GM18511 (cell line): ENCODE measurements at regions not wholly inside any gene's neighbourhood (a gene's known extent, or its start where the extent isn't known, plus 50 kb on each side); places are given as distances from the start of the nearest gene placed in this dataset.

Experiments
- ATAC-seq: cut with Tn5 transposase; IDR thresholded peaks from one replicate; pipeline ENCODE4 v1.9.1; 2021; ENCODE audit warnings: mild to moderate bottlenecking, moderate library complexity; ENCODE audit not compliant: unreplicated experiment

DNA sequence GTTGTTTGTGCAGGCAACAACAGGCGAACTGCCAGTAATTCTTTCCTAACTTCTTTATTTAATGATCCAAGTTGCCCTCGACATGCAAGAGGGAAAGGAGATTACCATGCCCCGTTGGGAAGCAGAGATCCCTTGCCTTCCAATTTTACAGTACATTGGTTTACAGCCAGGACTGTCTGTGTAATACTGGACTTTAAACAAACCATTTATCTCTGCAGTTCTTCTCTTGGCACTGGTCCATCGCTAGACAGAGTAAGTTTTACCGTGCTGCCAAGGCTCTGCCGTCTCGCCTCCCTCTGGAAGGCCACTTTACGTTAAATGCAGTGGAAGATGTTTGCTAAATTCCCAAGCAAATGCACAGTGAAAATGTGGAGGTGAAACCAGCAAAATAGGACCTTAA lies 660.3 kb upstream of the PRKX start:
- no peak for ATAC-seq

GRCh38 chrX:4358577-4358976 lies 645.1 kb upstream of the PRKX start:
- ATAC-seq, result no peak

GRCh38 chrX:4322916-4323315 lies 609.5 kb upstream of the PRKX start:
- ATAC-seq, result no peak

GRCh38 chrX:4320436-4320947 lies 607.0 kb upstream of the PRKX start:
- ATAC-seq, result no peak

DNA sequence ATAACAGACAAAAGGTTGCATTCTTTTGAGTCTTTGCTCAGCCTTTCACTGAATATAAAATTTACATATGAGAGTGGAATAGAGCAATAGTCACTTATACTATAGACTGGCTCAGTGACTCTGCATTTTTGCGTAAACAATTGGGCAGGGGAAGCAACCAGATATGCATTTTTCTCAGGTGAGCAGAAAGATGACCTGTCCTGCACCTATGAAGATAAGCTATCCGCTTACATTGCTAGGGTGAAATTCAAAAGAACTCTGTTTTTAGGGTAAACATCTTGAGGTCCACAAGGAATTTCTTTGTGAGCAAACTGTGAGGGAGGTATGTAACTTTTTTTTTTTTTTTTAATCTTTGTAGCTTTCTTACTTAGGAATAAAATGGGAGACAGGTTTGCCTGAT lies 602.4 kb upstream of the PRKX start:
- no peak for ATAC-seq

- ATAC-seq, result no peak
Observed at GRCh38 chrX:4314586-4314985, 601.1 kb upstream of the PRKX start.

- ATAC-seq, result no peak
Observed at GRCh38 chrX:4277122-4277521, 563.7 kb upstream of the PRKX start.

DNA sequence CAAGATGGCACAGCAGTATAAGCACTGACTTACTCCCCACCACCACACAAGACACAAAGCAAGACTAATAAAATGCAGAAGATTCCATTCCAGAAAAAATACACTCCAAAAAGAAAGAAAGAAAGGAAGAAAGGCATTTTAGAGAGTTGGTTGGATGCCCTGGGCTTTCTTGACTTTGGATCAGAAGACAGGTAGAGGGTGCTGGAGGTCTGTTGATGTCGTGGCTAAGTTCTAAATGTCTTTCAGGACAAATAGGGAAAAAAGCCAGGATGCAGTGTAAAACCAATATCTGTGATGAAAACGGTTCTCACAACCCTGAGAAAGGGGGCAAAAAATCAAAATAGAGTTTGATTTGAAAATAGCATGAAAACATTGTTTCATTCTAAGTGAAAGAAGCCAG lies 555.2 kb upstream of the PRKX start:
- ATAC-seq, result no peak

DNA sequence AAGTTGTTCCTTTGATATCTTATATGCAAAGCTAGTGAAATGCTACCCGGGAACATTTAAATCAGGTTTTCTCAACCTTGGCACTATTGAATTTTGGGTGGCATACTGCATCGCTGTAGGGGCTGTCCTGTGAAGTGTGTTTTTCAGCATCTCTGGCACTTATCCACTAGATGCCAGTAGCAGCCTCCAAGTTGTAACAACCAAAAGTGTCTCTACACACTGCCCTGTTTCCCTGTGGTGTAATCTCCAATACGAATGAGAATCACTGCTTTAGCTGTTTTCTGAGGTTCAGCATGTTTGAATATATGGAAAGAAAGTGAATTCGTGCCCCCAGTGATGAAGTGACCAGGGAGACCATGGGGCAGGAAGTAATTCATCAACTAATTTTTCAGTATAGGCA lies 551.6 kb upstream of the PRKX start:
- no peak for ATAC-seq

- no peak for ATAC-seq
Observed at GRCh38 chrX:4263030-4263803, 549.8 kb upstream of the PRKX start.

- no peak for ATAC-seq
Observed at GRCh38 chrX:4253092-4253491, 539.6 kb upstream of the PRKX start.

GRCh38 chrX:4249401-4249800 lies 536.0 kb upstream of the PRKX start:
- no peak for ATAC-seq

- ATAC-seq, result no peak
Observed at GRCh38 chrX:4243759-4244158, 530.3 kb upstream of the PRKX start.

GRCh38 chrX:4240541-4241194 lies 527.2 kb upstream of the PRKX start:
- ATAC-seq, result peak; percentile 37

GRCh38 chrX:4239650-4240540 lies 526.4 kb upstream of the PRKX start:
- peak; percentile 47 for ATAC-seq

- no peak for ATAC-seq
Observed at GRCh38 chrX:4238916-4239315, 525.5 kb upstream of the PRKX start.

DNA sequence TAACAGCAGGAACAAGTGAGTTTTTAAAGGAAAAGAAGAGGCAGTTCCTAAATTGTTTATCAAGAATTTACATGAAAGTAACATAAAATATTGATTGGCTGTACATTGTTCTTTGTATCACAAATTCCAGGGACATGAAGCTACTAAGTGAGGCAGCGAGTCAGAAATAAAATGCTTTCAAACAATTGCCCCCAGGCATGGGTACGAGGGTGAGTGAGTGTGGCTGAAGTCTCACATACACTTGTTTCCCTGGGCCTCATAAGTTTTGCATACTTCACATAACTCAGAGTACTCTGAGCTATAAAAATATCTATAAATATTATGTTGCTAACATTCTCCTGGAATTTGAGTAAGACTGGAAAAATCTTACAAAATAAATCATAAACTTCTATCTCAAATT lies 511.6 kb upstream of the PRKX start:
- ATAC-seq, result no peak

- no peak for ATAC-seq
Observed at GRCh38 chrX:4206941-4207340, 493.5 kb upstream of the PRKX start.

GRCh38 chrX:4197971-4198370 lies 484.5 kb upstream of the PRKX start:
- no peak for ATAC-seq

DNA sequence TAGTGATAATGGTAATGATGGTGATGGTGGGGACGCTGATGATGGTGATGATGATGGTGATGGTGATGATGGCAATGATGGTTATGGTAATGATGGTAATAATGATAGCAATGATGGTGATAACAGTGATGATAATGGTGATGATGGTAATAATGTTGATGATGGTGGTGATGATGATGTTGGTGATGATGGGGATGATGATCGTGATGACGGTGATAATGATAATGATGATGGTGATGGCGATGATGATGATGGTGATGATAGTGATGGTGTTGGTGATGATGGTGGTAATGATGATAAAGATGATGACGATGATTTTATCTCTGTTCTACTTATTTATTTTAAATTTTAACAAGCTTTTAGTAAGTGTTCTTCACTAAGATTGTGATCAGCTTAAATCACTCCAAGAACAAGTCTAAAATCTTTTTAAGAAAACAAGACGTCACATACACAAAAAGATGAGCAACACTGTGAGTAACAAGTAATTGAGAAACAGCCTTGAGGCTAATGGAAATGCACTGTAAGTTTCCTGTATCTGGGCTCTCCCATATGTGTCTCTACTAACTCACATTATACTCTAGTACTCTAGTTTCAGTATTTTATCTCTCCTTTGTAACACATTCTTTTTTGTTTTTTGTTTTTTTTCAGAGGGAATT lies 480.2 kb upstream of the PRKX start:
- ATAC-seq, result no peak

- ATAC-seq, result no peak
Observed at GRCh38 chrX:4186331-4186730, 472.9 kb upstream of the PRKX start.
